ENCODE measurements at regions not wholly inside any gene's neighbourhood (a gene's known extent, or its start where the extent isn't known, plus 50 kb on each side); places are given as distances from the start of the nearest gene placed in this dataset.

- Histone ChIP-seq H3K27ac (ENCODE audit: low read length) (no peak overlapping the region), H3K27me3 (ENCODE audit: control insufficient read depth, insufficient read depth, low read length) (no peaks in the 10 kb centered on the region), H3K9me3 (ENCODE audit: control insufficient read depth, low read depth, low read length) (no peaks in the 10 kb centered on the region), H3K4me1 (ENCODE audit: control insufficient read depth, insufficient read depth, low read length) (no peaks in the 10 kb centered on the region), H3K4me3 (ENCODE audit: low read length) (no peak overlapping the region), H3K36me3 (ENCODE audit: control insufficient read depth, insufficient read depth, low read length) (no peaks in the 10 kb centered on the region)
- DNase-seq = no peak
Observed at GRCh38 chr16:62545039-62545438, 508.8 kb upstream of the CDH8 start.

- Histone ChIP-seq H3K9me3 (ENCODE audit: control insufficient read depth, low read depth, low read length) (no peaks in the 10 kb centered on the region), H3K27ac (ENCODE audit: low read length) (no peak overlapping the region), H3K4me3 (ENCODE audit: low read length) (no peak overlapping the region), H3K27me3 (ENCODE audit: control insufficient read depth, insufficient read depth, low read length) (no peaks in the 10 kb centered on the region), H3K4me1 (ENCODE audit: control insufficient read depth, insufficient read depth, low read length) (no peaks in the 10 kb centered on the region), H3K36me3 (ENCODE audit: control insufficient read depth, insufficient read depth, low read length) (no peaks in the 10 kb centered on the region)
- no peak for DNase-seq
- WGBS (ENCODE audit: insufficient coverage, low lambda C conversion rate) = no CpG with 5 or more reads among the region's 1 CpG
Observed at GRCh38 chr16:62543516-62543915, 507.3 kb upstream of the CDH8 start.

DNA sequence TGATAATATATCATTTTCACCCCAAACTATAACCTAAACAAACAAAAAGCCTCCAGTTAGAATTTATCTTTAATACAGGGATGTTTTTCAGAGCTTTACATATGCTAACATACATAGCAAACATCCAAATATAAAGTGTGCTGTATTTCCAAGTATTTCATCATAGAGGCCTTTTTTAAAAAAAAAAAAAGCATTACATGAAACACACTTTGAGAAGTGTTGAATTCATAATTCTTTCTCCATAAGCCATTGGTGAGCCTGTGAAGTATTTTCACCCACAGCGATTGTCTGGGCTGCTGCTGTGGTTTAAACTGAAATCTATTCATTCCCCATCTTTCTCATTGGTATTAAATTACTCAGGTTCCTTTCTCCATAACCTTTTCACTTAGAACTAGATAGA is 503.4 kb upstream of the CDH8 start:
- Histone ChIP-seq H3K4me3 (ENCODE audit: low read length) (no peak overlapping the region), H3K36me3 (ENCODE audit: control insufficient read depth, insufficient read depth, low read length) (no peaks in the 10 kb centered on the region), H3K4me1 (ENCODE audit: control insufficient read depth, insufficient read depth, low read length) (no peaks in the 10 kb centered on the region), H3K27ac (ENCODE audit: low read length) (no peak overlapping the region), H3K9me3 (ENCODE audit: control insufficient read depth, low read depth, low read length) (no peaks in the 10 kb centered on the region), H3K27me3 (ENCODE audit: control insufficient read depth, insufficient read depth, low read length) (no peaks in the 10 kb centered on the region)
- no peak for DNase-seq
- no CpG with 5 or more reads among the region's 1 CpG for WGBS (ENCODE audit: insufficient coverage, low lambda C conversion rate)

DNA sequence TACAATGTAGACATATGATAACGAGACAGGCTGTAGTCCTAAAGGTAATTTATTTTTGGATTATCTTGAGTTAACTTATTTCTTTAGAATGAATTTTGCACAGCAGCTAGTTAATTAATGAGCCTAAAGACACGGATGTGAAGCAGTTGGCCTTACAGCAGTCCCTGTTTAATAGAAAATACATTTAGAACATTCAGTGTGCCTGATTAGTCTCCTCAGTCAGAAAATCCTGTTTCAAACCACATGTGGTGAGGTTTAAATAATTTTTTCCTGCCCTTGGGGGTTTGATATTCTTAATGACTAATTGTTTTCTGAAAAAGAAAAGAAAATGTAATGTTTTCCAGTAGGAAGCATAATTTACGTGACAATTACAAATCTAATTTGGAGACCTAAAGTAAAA is 494.2 kb upstream of the CDH8 start:
- H3K9me3 ChIP-seq (ENCODE audit: control insufficient read depth, low read depth, low read length) = no peaks in the 10 kb centered on the region
- 100% methylated on average over 1 of the region's 3 CpGs for WGBS (ENCODE audit: insufficient coverage, low lambda C conversion rate)
- H3K36me3 ChIP-seq (ENCODE audit: control insufficient read depth, insufficient read depth, low read length) = no peaks in the 10 kb centered on the region
- H3K27me3 ChIP-seq (ENCODE audit: control insufficient read depth, insufficient read depth, low read length) = no peaks in the 10 kb centered on the region
- no peak overlapping the region for H3K4me3 ChIP-seq (ENCODE audit: low read length)
- H3K27ac ChIP-seq (ENCODE audit: low read length) = no peak overlapping the region
- H3K4me1 ChIP-seq (ENCODE audit: control insufficient read depth, insufficient read depth, low read length) = no peaks in the 10 kb centered on the region
- no peak for DNase-seq

DNA sequence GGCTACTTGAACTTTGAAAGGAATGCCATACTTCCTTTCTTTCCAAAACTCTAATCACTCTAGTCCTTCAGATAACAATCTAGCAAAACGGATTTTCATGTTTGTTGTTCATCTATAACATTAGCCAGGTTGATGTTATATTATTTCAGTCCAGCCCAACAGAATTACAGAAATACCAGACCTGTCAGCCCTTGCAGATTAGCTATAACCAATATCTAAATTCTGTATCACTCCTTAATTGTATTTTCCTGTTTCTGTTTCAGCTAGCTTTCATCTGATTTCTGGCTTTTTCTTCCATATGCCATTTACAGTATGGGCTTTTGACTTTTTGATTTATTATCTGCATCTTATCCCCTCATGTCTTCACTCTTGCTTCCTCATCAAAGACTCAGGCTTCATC is 479.8 kb upstream of the CDH8 start:
- no CpG with 5 or more reads among the region's 1 CpG for WGBS (ENCODE audit: insufficient coverage, low lambda C conversion rate)

GRCh38 chr16:62503073-62503472 is 466.8 kb upstream of the CDH8 start:
- H3K27me3 ChIP-seq (ENCODE audit: control insufficient read depth, insufficient read depth, low read length) = no peaks in the 10 kb centered on the region
- H3K4me1 ChIP-seq (ENCODE audit: control insufficient read depth, insufficient read depth, low read length) = no peaks in the 10 kb centered on the region
- no peaks in the 10 kb centered on the region for H3K9me3 ChIP-seq (ENCODE audit: control insufficient read depth, low read depth, low read length)
- no peak overlapping the region for H3K4me3 ChIP-seq (ENCODE audit: low read length)
- WGBS (ENCODE audit: insufficient coverage, low lambda C conversion rate) = no CpG with 5 or more reads among the region's 3 CpGs
- DNase-seq = no peak
- H3K36me3 ChIP-seq (ENCODE audit: control insufficient read depth, insufficient read depth, low read length) = no peaks in the 10 kb centered on the region
- no peak overlapping the region for H3K27ac ChIP-seq (ENCODE audit: low read length)

More for the DNA sequence above, 479.8 kb upstream of the CDH8 start:
- Histone ChIP-seq H3K27ac (ENCODE audit: low read length) (no peak overlapping the region), H3K27me3 (ENCODE audit: control insufficient read depth, insufficient read depth, low read length) (no peaks in the 10 kb centered on the region), H3K4me1 (ENCODE audit: control insufficient read depth, insufficient read depth, low read length) (no peaks in the 10 kb centered on the region), H3K4me3 (ENCODE audit: low read length) (no peak overlapping the region), H3K36me3 (ENCODE audit: control insufficient read depth, insufficient read depth, low read length) (no peaks in the 10 kb centered on the region), H3K9me3 (ENCODE audit: control insufficient read depth, low read depth, low read length) (no peaks in the 10 kb centered on the region)
- DNase-seq = no peak

DNA sequence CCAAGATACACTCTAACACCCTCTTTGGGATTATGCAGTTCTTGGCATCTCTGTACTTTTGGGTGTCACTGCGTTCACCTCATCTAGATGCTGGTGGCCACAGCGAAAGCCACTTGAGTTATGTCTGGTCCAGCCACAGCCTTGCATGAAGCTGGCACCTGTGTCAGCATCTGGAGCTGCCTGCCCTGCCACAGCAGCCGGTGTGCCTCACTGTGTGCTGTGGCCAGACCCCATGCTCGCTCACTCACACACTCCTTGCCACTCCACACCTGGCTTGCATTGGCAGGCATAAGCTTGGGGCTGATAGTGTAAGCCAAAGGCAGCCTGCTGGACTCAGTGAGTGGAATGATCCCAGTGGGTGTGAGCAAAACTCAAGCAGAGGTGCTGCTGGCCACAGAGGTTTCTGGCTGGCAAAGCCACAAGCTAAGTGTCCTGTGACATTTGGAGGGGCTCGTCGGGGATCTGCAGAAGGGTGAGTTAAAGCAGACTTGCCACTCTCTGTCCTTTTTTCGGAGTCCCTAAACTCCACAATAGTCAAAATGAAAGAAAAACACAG is 442.7 kb upstream of the CDH8 start:
- no peaks in the 10 kb centered on the region for H3K36me3 ChIP-seq (ENCODE audit: control insufficient read depth, insufficient read depth, low read length)
- H3K4me1 ChIP-seq (ENCODE audit: control insufficient read depth, insufficient read depth, low read length) = no peaks in the 10 kb centered on the region
- no peak overlapping the region for H3K4me3 ChIP-seq (ENCODE audit: low read length)
- H3K9me3 ChIP-seq (ENCODE audit: control insufficient read depth, low read depth, low read length) = peaks cover 4% of the 10 kb centered on the region
- 80% methylated on average over 1 of the region's 7 CpGs for WGBS (ENCODE audit: insufficient coverage, low lambda C conversion rate)
- no peak overlapping the region for H3K27ac ChIP-seq (ENCODE audit: low read length)
- no peak for DNase-seq
- no peaks in the 10 kb centered on the region for H3K27me3 ChIP-seq (ENCODE audit: control insufficient read depth, insufficient read depth, low read length)

DNA sequence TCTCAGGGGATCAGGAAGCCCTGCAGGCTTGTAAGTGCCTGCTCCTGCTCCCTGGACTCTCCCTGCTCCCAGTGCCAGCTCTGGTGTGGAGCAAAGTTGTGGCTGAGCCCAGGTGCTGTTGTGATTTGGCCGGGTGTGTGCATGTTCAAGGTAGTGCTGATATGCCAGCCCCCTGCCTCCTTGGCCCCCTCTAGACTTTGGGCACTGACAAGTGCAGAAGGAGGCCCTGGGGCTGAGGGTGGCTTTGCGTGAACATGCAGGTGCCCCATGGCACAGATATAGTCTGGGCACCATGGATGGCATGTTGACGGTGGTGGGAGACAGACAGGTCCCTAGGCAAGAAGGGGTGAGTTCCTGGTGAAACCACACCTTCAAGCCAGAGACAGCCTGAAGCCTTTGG is 441.6 kb upstream of the CDH8 start:
- H3K4me1 ChIP-seq (ENCODE audit: control insufficient read depth, insufficient read depth, low read length) = no peaks in the 10 kb centered on the region
- H3K4me3 ChIP-seq (ENCODE audit: low read length) = no peak overlapping the region
- peaks cover 4% of the 10 kb centered on the region for H3K9me3 ChIP-seq (ENCODE audit: control insufficient read depth, low read depth, low read length)
- no peak overlapping the region for H3K27ac ChIP-seq (ENCODE audit: low read length)
- WGBS (ENCODE audit: insufficient coverage, low lambda C conversion rate) = no CpG with 5 or more reads among the region's 3 CpGs
- DNase-seq = no peak
- H3K36me3 ChIP-seq (ENCODE audit: control insufficient read depth, insufficient read depth, low read length) = no peaks in the 10 kb centered on the region
- no peaks in the 10 kb centered on the region for H3K27me3 ChIP-seq (ENCODE audit: control insufficient read depth, insufficient read depth, low read length)

DNA sequence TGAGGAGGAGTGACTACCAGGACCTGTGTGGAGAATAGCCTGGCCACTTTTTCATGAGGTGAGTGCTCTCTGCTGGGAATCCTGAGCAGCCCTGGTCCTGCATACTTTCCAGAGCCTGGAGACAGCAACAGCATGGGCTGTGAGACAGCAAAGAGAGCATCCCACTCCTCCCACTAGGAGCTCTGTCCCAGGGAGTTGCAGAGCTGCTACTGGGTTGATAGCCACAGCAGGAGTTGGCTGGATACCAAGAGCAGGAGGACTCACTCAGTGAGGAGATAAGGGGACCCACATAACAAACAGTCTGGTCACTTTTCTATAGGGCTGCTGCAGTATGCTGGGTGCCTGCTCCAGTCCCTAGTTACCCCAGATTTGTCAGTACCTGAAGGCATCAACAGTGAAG is 439.3 kb upstream of the CDH8 start:
- peaks cover 4% of the 10 kb centered on the region for H3K9me3 ChIP-seq (ENCODE audit: control insufficient read depth, low read depth, low read length)
- DNase-seq = no peak
- H3K27me3 ChIP-seq (ENCODE audit: control insufficient read depth, insufficient read depth, low read length) = no peaks in the 10 kb centered on the region
- no peaks in the 10 kb centered on the region for H3K36me3 ChIP-seq (ENCODE audit: control insufficient read depth, insufficient read depth, low read length)
- no peaks in the 10 kb centered on the region for H3K4me1 ChIP-seq (ENCODE audit: control insufficient read depth, insufficient read depth, low read length)
- H3K4me3 ChIP-seq (ENCODE audit: low read length) = no peak overlapping the region
- H3K27ac ChIP-seq (ENCODE audit: low read length) = no peak overlapping the region

DNA sequence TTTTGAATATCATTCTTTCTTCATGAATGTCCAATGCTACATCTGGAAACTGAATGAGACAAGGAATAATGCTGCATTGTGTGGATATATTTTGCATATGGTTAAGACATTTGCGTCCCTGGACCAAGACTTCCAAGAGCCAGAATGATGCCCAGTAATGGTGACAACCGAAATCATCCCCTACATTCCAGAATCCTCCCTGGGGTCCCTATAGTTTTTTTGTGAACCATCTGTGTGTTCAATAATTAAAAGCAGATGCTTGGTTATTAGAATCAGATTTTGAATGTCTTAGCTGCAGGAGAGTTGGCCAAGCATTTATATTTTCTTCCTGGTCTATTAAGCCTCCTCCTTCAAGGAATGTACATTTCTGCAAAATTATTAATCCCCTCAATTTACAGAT is 426.7 kb upstream of the CDH8 start:
- Histone ChIP-seq H3K4me3 (ENCODE audit: low read length) (no peak overlapping the region), H3K9me3 (ENCODE audit: control insufficient read depth, low read depth, low read length) (no peaks in the 10 kb centered on the region), H3K27me3 (ENCODE audit: control insufficient read depth, insufficient read depth, low read length) (no peaks in the 10 kb centered on the region), H3K36me3 (ENCODE audit: control insufficient read depth, insufficient read depth, low read length) (no peaks in the 10 kb centered on the region), H3K4me1 (ENCODE audit: control insufficient read depth, insufficient read depth, low read length) (no peaks in the 10 kb centered on the region), H3K27ac (ENCODE audit: low read length) (no peak overlapping the region)
- WGBS (ENCODE audit: insufficient coverage, low lambda C conversion rate) = no CpG with 5 or more reads among the region's 2 CpGs
- DNase-seq = no peak

GRCh38 chr16:62450291-62450690 is 414.1 kb upstream of the CDH8 start:
- Histone ChIP-seq H3K27me3 (ENCODE audit: control insufficient read depth, insufficient read depth, low read length) (no peaks in the 10 kb centered on the region), H3K27ac (ENCODE audit: low read length) (no peak overlapping the region), H3K9me3 (ENCODE audit: control insufficient read depth, low read depth, low read length) (no peaks in the 10 kb centered on the region), H3K36me3 (ENCODE audit: control insufficient read depth, insufficient read depth, low read length) (no peaks in the 10 kb centered on the region), H3K4me3 (ENCODE audit: low read length) (no peak overlapping the region), H3K4me1 (ENCODE audit: control insufficient read depth, insufficient read depth, low read length) (no peaks in the 10 kb centered on the region)
- DNase-seq = no peak
- 73% methylated on average over 4 of the region's 5 CpGs for WGBS (ENCODE audit: insufficient coverage, low lambda C conversion rate)
